T-helper 2 cell treated with Interferon-gamma antibody and Interleukin-4, amounts not matched to agents 5 μg/mL and 100 μg/mL, for 36 hours (primary cell): ENCODE measurements at regions not wholly inside any gene's neighbourhood (a gene's known extent, or its start where the extent isn't known, plus 50 kb on each side); places are given as distances from the start of the nearest gene placed in this dataset.
"Not testable (repeated sequence)": the region's sequence is repeated elsewhere in the genome, so short reads cannot be mapped to it uniquely, and the experiment has no call there.

Source experiments
- DNase-seq: peaks from one replicate; pipeline ENCODE4 v3.0.0; 2021; ENCODE audit warnings: low spot score
- H3K27ac Mint-ChIP-seq: one replicate; pipeline ENCODE4 v1.8.0; 2021; ENCODE audit warnings: mild to moderate bottlenecking, mixed read lengths
- H3K27me3 Mint-ChIP-seq: one replicate; pipeline ENCODE4 v1.8.0; 2021; ENCODE audit warnings: low read depth, mixed read lengths
- H3K36me3 Mint-ChIP-seq: one replicate; pipeline ENCODE4 v1.8.0; 2021; ENCODE audit warnings: low read depth, mixed read lengths
- H3K4me1 Mint-ChIP-seq: one replicate; pipeline ENCODE4 v1.8.0; 2021; ENCODE audit warnings: low read depth, mixed read lengths
- H3K4me3 Mint-ChIP-seq: one replicate; pipeline ENCODE4 v1.8.0; 2022; ENCODE audit warnings: mild to moderate bottlenecking, moderate library complexity, mixed read lengths
- H3K9me3 Mint-ChIP-seq: one replicate; pipeline ENCODE4 v1.8.0; 2021; ENCODE audit warnings: mixed read lengths

DNA sequence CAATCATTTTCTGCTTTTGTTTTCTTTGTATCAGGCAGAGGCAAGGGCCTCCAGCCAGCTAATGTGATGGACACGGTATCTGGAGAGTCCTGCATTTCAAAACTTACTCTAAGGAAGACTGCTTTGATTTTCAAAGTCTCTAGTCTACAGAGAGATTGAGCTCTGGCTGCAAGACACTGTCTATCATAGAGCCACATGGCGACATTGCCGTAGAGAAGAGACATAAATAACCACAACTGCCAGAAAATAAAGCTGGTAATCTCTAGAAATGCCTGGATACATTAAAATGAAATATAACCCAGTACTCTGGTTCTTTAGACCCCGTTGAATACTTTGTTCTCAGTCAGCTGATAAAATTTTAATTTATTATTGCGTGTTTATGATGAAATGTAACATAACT, 90.8 kb downstream of the OTUD1 start:
- no peak for DNase-seq
- no peaks in the 10 kb centered on the region for H3K9me3 Mint-ChIP-seq
- H3K4me1 Mint-ChIP-seq, result peaks cover 15% of the 10 kb centered on the region
- no peak overlapping the region for H3K27ac Mint-ChIP-seq
- H3K4me3 Mint-ChIP-seq, result no peak overlapping the region
- no peaks in the 10 kb centered on the region for H3K27me3 Mint-ChIP-seq
- no peaks in the 10 kb centered on the region for H3K36me3 Mint-ChIP-seq

DNA sequence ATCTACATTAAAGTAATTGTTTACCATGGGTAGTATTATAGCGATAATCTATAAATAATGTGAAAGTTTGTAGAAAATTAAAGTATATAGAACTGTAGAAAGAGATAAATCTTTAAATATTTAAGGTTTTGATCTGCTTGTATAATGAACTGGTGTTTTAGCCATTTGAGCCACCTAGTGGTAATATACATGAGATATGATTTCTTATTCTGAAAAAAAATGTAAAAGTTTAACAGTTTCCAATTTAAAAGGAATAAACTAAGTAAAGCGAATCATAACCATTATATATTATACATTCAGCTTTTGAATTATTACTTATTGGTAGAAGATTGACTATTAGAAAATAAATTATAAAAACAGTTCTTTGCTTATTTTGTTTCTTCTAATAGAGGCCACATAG, 91.2 kb downstream of the OTUD1 start:
- Mint-ChIP-seq H3K4me3 (no peak overlapping the region), H3K27ac (no peak overlapping the region), H3K36me3 (no peaks in the 10 kb centered on the region), H3K4me1 (peaks cover 18% of the 10 kb centered on the region), H3K9me3 (no peaks in the 10 kb centered on the region), H3K27me3 (no peaks in the 10 kb centered on the region)
- DNase-seq, result no peak

DNA sequence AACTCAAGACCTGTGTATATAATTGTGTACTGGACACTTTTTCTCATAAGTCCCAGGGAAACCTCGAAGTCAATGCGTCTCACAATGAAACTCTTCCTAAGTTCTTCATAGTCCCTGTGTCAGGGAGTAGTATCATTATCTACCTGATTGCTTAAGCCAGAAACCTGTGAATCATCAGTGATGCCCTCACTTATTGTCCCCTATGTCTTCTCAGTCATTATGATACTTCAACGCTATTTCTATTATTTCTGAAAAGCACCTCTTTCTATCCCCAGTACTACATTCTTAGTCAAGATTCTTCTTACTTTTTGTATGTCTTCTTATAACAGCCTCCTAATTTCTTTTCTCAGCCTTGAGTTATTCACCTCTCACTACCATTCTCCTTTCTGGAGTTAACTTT, 94.3 kb downstream of the OTUD1 start:
- H3K36me3 Mint-ChIP-seq, result no peaks in the 10 kb centered on the region
- H3K27ac Mint-ChIP-seq, result no peak overlapping the region
- no peak overlapping the region for H3K4me3 Mint-ChIP-seq
- no peak for DNase-seq
- H3K27me3 Mint-ChIP-seq, result no peaks in the 10 kb centered on the region
- peaks cover 23% of the 10 kb centered on the region for H3K4me1 Mint-ChIP-seq
- H3K9me3 Mint-ChIP-seq, result no peaks in the 10 kb centered on the region

DNA sequence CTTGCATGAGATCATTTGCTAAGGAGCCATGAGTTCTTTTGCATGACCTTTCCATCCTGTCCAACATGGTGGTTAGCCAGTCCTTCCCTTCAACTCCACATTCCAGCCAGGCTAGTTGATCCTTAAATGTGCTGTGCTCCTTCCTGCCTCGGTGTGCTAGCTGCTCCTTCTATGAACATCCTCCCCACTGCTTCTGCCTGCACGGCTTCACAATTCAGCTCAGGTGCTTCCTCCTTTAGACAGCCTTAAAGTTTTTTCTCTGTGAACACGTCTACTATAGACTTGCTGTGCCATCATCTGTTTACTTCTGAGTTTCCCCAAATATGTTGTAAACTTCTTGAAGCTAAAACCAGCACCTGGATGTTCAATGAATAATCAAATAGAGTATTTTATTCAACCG, 95.5 kb downstream of the OTUD1 start:
- Mint-ChIP-seq H3K27ac (no peak overlapping the region), H3K36me3 (no peaks in the 10 kb centered on the region), H3K4me3 (peak overlapping the region; percentile 1), H3K4me1 (peaks cover 23% of the 10 kb centered on the region), H3K9me3 (peaks cover under 1% of the 10 kb centered on the region), H3K27me3 (no peaks in the 10 kb centered on the region)
- DNase-seq, result no peak

DNA sequence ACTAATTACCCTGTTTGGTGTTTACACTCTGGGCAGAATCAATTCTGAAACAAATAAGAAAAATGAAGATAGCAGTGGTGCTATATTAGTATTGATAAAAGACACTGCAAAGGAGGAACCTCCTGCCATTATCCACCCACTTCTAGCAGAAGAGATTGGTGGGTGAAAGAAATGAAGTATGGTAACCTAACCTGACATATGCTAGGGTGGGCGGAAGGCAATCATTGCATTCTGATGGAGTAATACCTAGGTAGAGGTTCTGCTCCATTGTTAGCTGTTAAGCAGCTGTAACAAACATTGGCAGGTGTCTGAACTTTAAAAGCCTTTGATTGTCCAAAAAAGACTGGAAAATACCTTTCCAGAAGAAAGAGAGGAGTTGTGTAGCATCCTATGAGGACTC, 95.9 kb downstream of the OTUD1 start:
- Mint-ChIP-seq H3K9me3 (peaks cover 4% of the 10 kb centered on the region), H3K4me3 (no peak overlapping the region), H3K27me3 (no peaks in the 10 kb centered on the region), H3K4me1 (peaks cover 27% of the 10 kb centered on the region), H3K27ac (no peak overlapping the region), H3K36me3 (peaks cover 3% of the 10 kb centered on the region)
- no peak for DNase-seq

DNA sequence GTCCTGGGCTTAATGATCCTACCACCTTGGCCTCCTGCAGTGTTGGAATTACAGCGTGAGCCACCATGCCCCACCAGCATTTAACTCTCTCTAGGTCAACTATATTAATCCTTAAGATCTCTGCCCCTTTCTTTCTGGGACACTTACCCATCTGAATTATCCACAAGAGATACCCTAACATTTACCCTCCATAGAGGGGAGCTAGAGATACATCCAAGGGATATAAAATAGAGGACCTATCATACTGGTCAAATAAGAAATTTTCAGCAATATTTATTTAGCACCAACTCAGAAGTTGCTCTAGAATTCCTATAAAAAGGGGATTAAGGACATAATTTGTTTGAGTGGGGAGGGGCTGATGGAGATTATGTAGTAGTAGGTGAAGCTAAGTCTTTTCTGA, 96.5 kb downstream of the OTUD1 start:
- Mint-ChIP-seq H3K27me3 (no peaks in the 10 kb centered on the region), H3K9me3 (peaks cover 4% of the 10 kb centered on the region), H3K4me1 (peaks cover 33% of the 10 kb centered on the region), H3K4me3 (no peak overlapping the region), H3K27ac (no peak overlapping the region), H3K36me3 (peaks cover 3% of the 10 kb centered on the region)
- DNase-seq, result no peak

DNA sequence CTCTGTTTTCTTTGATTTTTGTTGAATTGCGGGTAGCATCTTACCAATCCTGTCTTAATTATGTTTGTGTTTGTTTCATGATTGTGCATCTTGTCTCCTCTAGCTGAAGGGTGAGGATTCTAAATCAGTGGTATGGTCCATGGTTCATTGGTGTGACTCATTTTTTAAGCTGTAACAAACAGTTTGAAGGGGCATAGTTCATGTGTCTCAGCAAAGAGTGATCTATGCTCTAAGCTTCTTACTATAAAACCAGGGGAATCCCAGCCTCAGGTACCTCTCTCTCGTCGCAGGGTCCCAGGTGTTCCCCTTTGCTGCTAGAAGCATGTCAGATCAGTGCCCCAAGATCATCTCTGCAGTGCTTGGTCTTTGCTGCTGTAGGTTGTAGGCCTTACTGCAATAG, 100.1 kb downstream of the OTUD1 start:
- Mint-ChIP-seq H3K4me1 (peaks cover 28% of the 10 kb centered on the region), H3K27ac (no peak overlapping the region), H3K36me3 (peaks cover 3% of the 10 kb centered on the region), H3K4me3 (no peak overlapping the region), H3K9me3 (peaks cover 4% of the 10 kb centered on the region), H3K27me3 (no peaks in the 10 kb centered on the region)
- no peak for DNase-seq

DNA sequence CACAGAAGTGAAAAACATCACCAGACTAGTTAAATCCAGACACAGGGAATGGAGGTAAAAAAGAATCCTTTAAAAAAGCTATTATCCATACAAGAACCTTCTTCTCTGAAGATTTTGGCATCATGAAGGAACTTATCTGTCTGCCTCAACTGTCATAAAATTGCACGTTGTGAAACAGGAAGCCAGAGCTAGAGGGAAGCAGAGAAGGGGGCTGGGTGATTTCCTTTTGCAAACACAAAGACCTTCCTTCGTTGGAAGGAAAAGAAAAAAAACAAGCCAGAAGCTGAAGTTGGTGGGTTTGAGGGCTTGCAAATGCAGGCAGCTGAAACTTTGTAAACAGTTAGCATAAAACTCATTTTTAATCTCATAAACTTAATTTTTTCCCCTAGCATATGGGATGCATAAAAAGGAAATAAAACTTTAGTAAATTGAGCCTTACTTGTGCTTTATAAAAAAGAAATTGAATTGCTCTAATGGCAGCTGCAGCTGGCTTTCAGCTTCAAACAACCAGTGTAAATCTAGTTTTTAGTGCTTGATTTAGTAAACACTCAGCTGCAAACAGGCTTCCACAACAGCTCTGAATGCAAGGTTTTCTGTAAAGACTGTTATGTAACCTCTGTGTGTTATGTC, 101.6 kb downstream of the OTUD1 start:
- no peaks in the 10 kb centered on the region for H3K27me3 Mint-ChIP-seq

DNA sequence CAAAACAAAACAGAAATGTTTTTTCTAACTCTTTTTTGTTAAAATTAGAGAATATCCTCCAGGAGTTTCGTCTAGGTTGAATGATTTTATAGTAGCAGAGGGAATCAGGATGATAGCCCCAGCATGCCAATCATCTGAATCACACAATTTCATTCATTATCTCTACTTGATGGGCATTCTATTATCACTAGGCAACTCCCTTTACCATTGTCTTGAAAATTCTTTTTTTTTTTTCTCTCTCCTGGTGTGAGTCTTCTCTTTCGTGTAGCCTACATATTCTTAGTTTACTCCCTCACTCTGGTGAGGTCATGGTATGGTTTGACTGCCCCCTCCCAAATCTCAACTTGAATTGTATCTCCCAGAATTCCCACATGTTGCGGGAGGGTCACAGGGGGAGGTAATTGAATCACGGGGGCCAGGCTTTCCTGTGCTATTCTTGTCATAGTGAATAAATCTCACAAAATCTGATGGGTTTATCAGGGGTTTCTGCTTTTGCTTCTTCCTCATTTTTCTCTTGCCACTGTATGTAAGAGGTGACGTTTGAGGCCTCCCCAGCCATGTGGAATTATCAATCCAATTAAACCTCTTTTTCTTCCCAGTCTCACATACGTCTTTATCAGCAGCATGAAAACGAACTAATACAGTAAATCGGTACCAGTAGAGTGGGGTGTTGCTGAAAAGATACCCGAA, 105.0 kb downstream of the OTUD1 start:
- Mint-ChIP-seq H3K27me3 (no peaks in the 10 kb centered on the region), H3K9me3 (peaks cover 4% of the 10 kb centered on the region), H3K4me1 (peaks cover 14% of the 10 kb centered on the region), H3K4me3 (no peak overlapping the region), H3K27ac (no peak overlapping the region), H3K36me3 (peaks cover 5% of the 10 kb centered on the region)
- DNase-seq, result no peak

More for the DNA sequence above, 101.6 kb downstream of the OTUD1 start:
- H3K4me3 Mint-ChIP-seq, result peak overlapping the region; percentile 38
- DNase-seq, result no peak
- peaks cover 5% of the 10 kb centered on the region for H3K36me3 Mint-ChIP-seq
- H3K9me3 Mint-ChIP-seq, result peaks cover 4% of the 10 kb centered on the region
- H3K4me1 Mint-ChIP-seq, result peaks cover 20% of the 10 kb centered on the region
- H3K27ac Mint-ChIP-seq, result peak overlapping the region; percentile 50

DNA sequence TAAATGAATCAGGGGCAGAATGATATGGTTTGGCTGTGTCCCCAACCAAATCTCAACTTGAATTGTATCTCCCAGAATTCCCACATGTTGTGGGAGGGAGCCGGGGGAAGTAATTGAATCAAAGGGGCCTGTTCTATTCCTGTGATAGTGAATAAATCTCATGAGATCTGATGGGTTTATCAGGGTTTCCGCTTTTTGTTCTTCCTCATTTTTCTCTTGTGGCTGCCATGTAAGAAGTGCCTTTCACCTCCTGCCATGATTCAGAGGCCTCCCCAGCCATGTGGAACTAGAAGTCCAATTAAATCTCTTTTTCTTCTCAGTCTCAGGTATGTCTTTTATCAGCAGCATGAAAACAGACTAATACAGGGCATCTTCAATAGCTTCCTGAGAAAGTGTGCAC, 107.0 kb downstream of the OTUD1 start:
- H3K4me3 Mint-ChIP-seq, DNase-seq, H3K36me3 Mint-ChIP-seq, H3K9me3 Mint-ChIP-seq, H3K27ac Mint-ChIP-seq, H3K27me3 Mint-ChIP-seq, H3K4me1 Mint-ChIP-seq: not testable (repeated sequence)

DNA sequence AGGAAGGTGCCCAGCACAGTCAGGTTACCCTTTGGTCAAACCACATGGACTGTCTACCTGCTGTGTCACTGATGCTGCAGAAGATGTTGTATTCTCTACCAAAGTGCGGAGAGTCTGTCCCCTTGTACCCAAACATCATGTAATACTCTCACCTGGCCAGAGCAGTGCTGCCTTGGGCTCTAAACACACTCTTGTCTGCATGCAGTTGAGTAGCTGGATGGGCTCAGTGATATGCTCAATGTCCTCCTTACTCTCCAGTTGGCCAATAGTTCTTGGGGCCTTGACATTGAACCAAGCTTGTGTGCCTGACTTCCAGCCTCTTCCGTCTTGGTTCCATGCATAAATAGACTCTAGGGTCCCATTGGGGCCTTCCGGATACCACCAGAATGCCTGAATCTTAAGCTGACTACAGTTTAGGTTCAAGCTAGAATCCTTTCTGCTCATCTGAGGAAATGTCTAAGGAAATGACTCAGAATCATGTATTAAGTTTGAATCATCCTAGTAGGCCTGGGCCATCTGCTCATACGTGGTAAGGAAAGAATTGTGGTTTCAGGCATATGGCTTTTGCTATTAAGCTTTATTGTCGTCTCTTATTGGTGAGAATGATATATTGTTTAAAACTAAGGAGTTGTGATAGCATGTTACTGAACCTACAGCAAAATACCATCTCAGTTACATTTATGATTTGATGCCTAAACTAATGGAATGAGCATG, 118.0 kb downstream of the OTUD1 start:
- Mint-ChIP-seq H3K27ac (no peak overlapping the region), H3K27me3 (no peaks in the 10 kb centered on the region), H3K36me3 (no peaks in the 10 kb centered on the region)

DNA sequence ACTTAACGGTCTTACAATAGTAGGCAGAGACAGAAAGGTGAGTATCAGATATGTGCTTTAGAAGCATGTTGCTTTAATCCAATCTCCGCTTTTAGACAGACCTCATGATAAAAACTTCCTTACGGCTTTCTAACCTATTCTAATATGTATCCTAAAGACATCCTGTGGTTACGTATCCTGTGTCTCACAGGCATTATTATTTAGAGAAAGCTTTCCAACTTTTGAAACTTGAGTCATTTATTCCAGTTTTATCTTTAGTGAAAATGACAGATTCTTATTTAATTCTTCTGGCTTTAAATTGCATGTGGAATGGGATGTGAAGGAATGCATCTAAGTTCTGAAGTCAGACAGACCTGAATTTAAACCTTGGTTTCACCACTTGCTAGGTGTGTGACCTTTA, 118.9 kb downstream of the OTUD1 start:
- Mint-ChIP-seq H3K4me1 (peaks cover 1% of the 10 kb centered on the region), H3K4me3 (no peak overlapping the region), H3K27me3 (no peaks in the 10 kb centered on the region), H3K9me3 (peaks cover 7% of the 10 kb centered on the region), H3K27ac (no peak overlapping the region), H3K36me3 (no peaks in the 10 kb centered on the region)
- DNase-seq, result no peak

More for the DNA sequence above, 118.0 kb downstream of the OTUD1 start:
- H3K4me1 Mint-ChIP-seq, result peaks cover 1% of the 10 kb centered on the region
- H3K4me3 Mint-ChIP-seq, result no peak overlapping the region
- no peak for DNase-seq
- no peaks in the 10 kb centered on the region for H3K9me3 Mint-ChIP-seq

DNA sequence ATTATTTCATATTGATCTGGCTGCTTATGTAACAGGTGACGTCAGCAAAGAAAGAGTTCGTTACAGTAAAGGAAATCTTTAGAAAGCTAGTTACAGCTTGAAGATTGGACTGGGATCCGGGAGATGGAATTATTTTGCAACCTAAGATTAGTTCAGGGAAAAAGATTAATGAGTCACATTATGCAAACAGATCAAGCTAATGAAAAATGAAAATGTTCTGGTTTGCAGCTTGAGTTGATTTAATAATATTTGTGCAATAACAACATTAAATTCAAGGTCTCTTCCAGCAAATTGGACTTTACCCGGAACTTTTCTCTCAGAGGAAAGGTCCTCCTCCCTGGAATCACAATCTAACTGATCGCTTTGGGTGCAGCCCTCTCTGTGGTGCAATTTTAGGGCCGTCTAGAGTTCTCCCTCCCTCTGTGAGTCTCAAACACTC, 119.5 kb downstream of the OTUD1 start:
- peaks cover 7% of the 10 kb centered on the region for H3K9me3 Mint-ChIP-seq
- H3K4me3 Mint-ChIP-seq, result no peak overlapping the region
- DNase-seq, result no peak
- no peaks in the 10 kb centered on the region for H3K27me3 Mint-ChIP-seq
- H3K36me3 Mint-ChIP-seq, result no peaks in the 10 kb centered on the region
- no peak overlapping the region for H3K27ac Mint-ChIP-seq
- H3K4me1 Mint-ChIP-seq, result peaks cover 1% of the 10 kb centered on the region

DNA sequence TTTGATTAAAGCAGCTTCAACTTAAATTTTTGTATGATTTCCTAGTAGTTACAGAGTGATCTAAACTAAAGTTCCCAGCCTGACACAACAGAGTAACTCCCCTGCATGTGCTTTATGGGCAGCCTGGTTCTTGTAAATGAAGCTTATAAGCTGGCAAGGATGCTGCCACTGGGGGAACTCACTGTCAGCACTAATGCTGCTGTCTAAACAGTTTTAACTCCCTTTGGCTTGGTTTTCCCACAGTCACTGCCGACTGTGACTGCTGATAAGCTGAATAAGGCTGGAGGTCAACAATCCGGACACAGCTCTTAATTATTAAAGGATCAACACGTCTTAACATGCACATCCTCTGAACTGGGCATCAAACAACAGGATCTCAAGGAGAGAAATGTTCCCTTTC, 130.1 kb downstream of the OTUD1 start:
- H3K9me3 Mint-ChIP-seq, result peaks cover 24% of the 10 kb centered on the region
- H3K4me1 Mint-ChIP-seq, result no peaks in the 10 kb centered on the region
- no peaks in the 10 kb centered on the region for H3K27me3 Mint-ChIP-seq
- no peak for DNase-seq
- no peaks in the 10 kb centered on the region for H3K36me3 Mint-ChIP-seq
- no peak overlapping the region for H3K4me3 Mint-ChIP-seq
- H3K27ac Mint-ChIP-seq, result no peak overlapping the region
